Psoas muscle (tissue), 7 donors: ENCODE measurements at regions not wholly inside any gene's neighbourhood (a gene's known extent, or its start where the extent isn't known, plus 50 kb on each side); places are given as distances from the start of the nearest gene placed in this dataset.

Source experiments
- ATAC-seq, 4 donors: fragments of 200-7000 bp; cut with Tn5 transposase; one replicate each; pipeline ENCODE4 v1.9.1; 2020; ENCODE audit warnings: moderate library complexity in 3 of 4, mild to moderate bottlenecking in 2 of 4
- DNase-seq, 2 donors: peaks; one replicate each; pipeline ENCODE4 v3.0.0-alpha.2; 2020
- H3K27ac ChIP-seq: fragments of 200-600 bp; one replicate; pipeline ENCODE4 v1.8.0; 2022
- H3K27me3 ChIP-seq, 3 donors: fragments of 200-600 bp in 1 of 3; one replicate each; pipeline versions ENCODE4 v1.6.1 to v1.8.0; 2013 to 2022; ENCODE audit warnings: low read length in 2 of 3, mild to moderate bottlenecking in 2 of 3, moderate library complexity in 1 of 3; ENCODE audit not compliant: insufficient read depth in 3 of 3
- H3K36me3 ChIP-seq, 2 donors: fragments of 200-600 bp in 1 of 2; one replicate each; pipeline versions ENCODE4 v1.6.1 to v1.8.0; 2013 to 2022; ENCODE audit warnings: low read depth in 1 of 2, mild to moderate bottlenecking in 1 of 2, moderate library complexity in 1 of 2; ENCODE audit not compliant: insufficient read depth in 1 of 2
- H3K4me1 ChIP-seq: fragments of 200-600 bp; one replicate; pipeline ENCODE4 v1.8.0; 2022
- H3K4me3 ChIP-seq: fragments of 200-600 bp; one replicate; pipeline ENCODE4 v1.8.0; 2022; ENCODE audit warnings: mild to moderate bottlenecking
- H3K9me3 ChIP-seq: fragments of 200-600 bp; one replicate; pipeline ENCODE4 v1.8.0; 2022
- WGBS, 3 donors: extraction: QIAGEN DNeasy Blood & Tissue Kit; methylation state at CpG; one replicate each; pipeline versions ENCODE4 v1.1.6 to v1.1.7; 2013; 5-methylcytosine and 5-hydroxymethylcytosine counted together
- intact Hi-C, 2 donors: fragments of 100-400 bp; cut with DNase I; formaldehyde crosslinking; loops; one replicate each; pipeline versions ENCODE4 v1.11.0 to v1.14.2; 2022
- TF ChIP-seq, protein P1 (sequence below): fragments of 200-600 bp; IDR thresholded peaks from one replicate; pipeline ENCODE4 v1.8.0; 2022; ENCODE audit warnings: antibody characterized with exemption
- donor health status: healthy with polysubstance abuse.
- donor health status: DM: no; HTN: no; CAD: no; lungs with moderate emphysema.
- donor health status: Bipolar disorder and iron deficiency.
- donor health status: healthy.
- donor health status: DM: yes; HTN: yes; CAD: no.
- donor health status: DM: no; HTN: no; CAD: no.
- donor health status: DM: yes; HTN: yes; CAD: no.

DNA sequence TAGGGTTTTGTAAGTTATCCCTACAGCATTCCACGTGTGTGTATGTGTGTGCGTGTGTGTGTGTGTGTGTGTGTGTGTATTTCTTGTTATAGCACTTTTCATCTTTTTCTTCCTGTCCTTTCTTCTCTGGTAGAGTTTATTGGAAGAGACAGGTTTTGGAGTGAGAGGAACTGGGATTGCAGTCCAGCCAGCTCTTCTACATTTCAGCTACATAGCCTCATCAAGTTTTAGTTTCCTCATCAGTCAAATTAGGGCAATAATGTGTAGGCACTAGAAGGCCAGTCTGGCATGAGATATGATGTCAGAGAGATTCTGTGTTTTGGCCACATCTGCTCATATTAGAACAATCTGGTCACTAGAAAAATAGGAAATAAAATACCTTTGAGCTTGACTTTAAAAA is 1283.5 kb upstream of the TENM4 start:
- no peak for ATAC-seq
- Histone ChIP-seq H3K27ac (no peak overlapping the region), H3K27me3 (no peaks in the 10 kb centered on the region), H3K4me1 (no peaks in the 10 kb centered on the region), H3K4me3 (no peak overlapping the region), H3K9me3 (no peaks in the 10 kb centered on the region), H3K36me3 (no peaks in the 10 kb centered on the region)
- intact Hi-C loops, result no loop called here
- TF ChIP-seq, protein P1, sequence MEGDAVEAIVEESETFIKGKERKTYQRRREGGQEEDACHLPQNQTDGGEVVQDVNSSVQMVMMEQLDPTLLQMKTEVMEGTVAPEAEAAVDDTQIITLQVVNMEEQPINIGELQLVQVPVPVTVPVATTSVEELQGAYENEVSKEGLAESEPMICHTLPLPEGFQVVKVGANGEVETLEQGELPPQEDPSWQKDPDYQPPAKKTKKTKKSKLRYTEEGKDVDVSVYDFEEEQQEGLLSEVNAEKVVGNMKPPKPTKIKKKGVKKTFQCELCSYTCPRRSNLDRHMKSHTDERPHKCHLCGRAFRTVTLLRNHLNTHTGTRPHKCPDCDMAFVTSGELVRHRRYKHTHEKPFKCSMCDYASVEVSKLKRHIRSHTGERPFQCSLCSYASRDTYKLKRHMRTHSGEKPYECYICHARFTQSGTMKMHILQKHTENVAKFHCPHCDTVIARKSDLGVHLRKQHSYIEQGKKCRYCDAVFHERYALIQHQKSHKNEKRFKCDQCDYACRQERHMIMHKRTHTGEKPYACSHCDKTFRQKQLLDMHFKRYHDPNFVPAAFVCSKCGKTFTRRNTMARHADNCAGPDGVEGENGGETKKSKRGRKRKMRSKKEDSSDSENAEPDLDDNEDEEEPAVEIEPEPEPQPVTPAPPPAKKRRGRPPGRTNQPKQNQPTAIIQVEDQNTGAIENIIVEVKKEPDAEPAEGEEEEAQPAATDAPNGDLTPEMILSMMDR, result no peak
- WGBS, 3 donors, result 51 to 68% (median 61%) methylated on average over 2 of the region's 2 CpGs
- DNase-seq, result no peak

- no peaks in the 10 kb centered on the region for H3K27me3 ChIP-seq
- DNase-seq (no peak), ATAC-seq (no peak)
- H3K4me3 ChIP-seq, result no peak overlapping the region
- H3K36me3 ChIP-seq, result no peaks in the 10 kb centered on the region
- no peaks in the 10 kb centered on the region for H3K9me3 ChIP-seq
- H3K4me1 ChIP-seq, result no peaks in the 10 kb centered on the region
- intact Hi-C loops, result no loop called here
- 80 to 92% (median 86%) methylated on average over 1 of the region's 1 CpG for WGBS, 3 donors
- no peak overlapping the region for H3K27ac ChIP-seq
- TF ChIP-seq, protein P1, result no peak
These were observed 1281.8 kb upstream of the TENM4 start for GRCh38 chr11:80722629-80723028.

DNA sequence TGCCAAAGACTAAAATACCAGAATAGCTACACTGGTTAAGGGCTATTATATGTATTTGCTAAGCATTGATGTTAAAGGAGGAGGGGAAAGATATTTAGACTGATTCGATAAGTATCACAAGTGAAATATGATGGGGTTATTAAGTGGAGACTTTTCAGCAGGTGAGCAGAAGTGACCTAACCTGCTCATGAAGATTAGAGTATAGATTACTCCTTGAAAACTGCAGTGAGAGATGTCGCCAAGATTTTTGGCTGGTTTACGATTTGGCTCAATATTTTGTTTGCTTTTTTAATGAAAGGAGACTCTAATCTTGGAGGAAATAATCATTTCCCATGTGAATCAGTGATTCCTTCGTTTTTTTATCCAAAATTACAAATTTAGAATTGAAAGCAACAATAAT is 1279.5 kb upstream of the TENM4 start:
- DNase-seq (no peak), ATAC-seq (no peak)
- Histone ChIP-seq H3K27ac (no peak overlapping the region), H3K4me3 (no peak overlapping the region), H3K4me1 (no peaks in the 10 kb centered on the region), H3K9me3 (no peaks in the 10 kb centered on the region), H3K27me3 (no peaks in the 10 kb centered on the region), H3K36me3 (no peaks in the 10 kb centered on the region)
- 62 to 72% (median 67%) methylated on average over 4 of the region's 4 CpGs for WGBS, 3 donors
- TF ChIP-seq, protein P1, result no peak
- intact Hi-C loops, result no loop called here

- H3K4me1 ChIP-seq, result no peaks in the 10 kb centered on the region
- H3K36me3 ChIP-seq, result no peaks in the 10 kb centered on the region
- no peaks in the 10 kb centered on the region for H3K9me3 ChIP-seq
- no peaks in the 10 kb centered on the region for H3K27me3 ChIP-seq
- DNase-seq, result no peak
- intact Hi-C loops, result no loop called here
- no peak overlapping the region for H3K27ac ChIP-seq
- ATAC-seq, result no peak
- H3K4me3 ChIP-seq, result no peak overlapping the region
- TF ChIP-seq, protein P1, result no peak
These were observed 1278.4 kb upstream of the TENM4 start for GRCh38 chr11:80719292-80719646.

GRCh38 chr11:80718611-80719291 is 1277.9 kb upstream of the TENM4 start:
- no peaks in the 10 kb centered on the region for H3K4me1 ChIP-seq
- TF ChIP-seq, protein P1, result no peak
- H3K9me3 ChIP-seq, result no peaks in the 10 kb centered on the region
- DNase-seq (no peak), ATAC-seq (no peak)
- H3K4me3 ChIP-seq, result no peak overlapping the region
- no peaks in the 10 kb centered on the region for H3K27me3 ChIP-seq
- 75 to 83% (median 79%) methylated on average over 2 of the region's 2 CpGs for WGBS, 3 donors
- intact Hi-C loops, result no loop called here
- no peak overlapping the region for H3K27ac ChIP-seq
- no peaks in the 10 kb centered on the region for H3K36me3 ChIP-seq
